Adrenal gland (tissue), 5 donors: ENCODE measurements at regions not wholly inside any gene's neighbourhood (a gene's known extent, or its start where the extent isn't known, plus 50 kb on each side); places are given as distances from the start of the nearest gene placed in this dataset.

Experiments used
- POLR2A ChIP-seq, 2 donors: fragments of 450-650 bp; IDR thresholded peaks; one replicate each; pipeline ENCODE4 v1.6.1; 2017; ENCODE audit warnings: antibody characterized with exemption in 2 of 2, mild to moderate bottlenecking in 2 of 2, moderate library complexity in 1 of 2
- TF ChIP-seq, protein P1 (sequence below), 6 experiments: fragments of 450-650 bp in 4 of 6; fragments of 200-600 bp in 2 of 6; sonication (generic) in 1 of 6; IDR thresholded peaks; 1 replicate in 5 of 6; 2 replicates in 1 of 6; pipeline versions ENCODE4 v1.5.1 to v1.8.0; 2016 to 2021; ENCODE audit warnings: antibody characterized with exemption in 6 of 6, mild to moderate bottlenecking in 2 of 6, moderate library complexity in 1 of 6
- donor health status: DM: no; HTN: no; CAD: no.

DNA sequence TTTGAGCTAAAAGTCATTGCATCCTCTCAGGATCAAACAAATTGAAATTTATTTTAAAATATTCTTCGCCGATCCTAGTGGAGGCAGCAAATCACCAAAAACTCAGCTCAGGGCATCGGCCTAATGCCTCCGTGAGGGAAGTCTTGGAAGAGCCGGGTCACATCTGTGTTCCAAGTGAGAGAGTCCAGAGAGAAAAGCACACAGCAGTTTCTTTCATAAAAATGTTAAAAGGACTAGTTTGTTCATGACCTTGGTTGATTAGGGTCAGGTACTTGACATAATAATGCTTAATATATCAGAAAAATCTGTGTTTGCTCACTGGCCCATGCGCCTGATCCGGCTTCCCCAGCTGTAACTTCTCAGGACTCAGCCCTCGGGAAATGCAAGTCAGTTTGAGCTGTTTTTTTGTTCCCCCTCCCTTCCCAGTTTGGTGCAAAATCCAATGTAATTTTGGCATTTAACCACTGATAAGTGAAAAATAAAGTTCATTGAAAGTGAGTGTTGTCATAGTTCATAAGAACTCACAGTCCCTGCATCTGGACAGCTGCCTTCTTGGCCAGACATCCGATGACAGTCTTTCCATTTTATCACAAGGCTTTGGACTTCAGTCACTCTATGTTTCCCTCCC lies 161.7 kb downstream of the CAND1 start:
- TF ChIP-seq, protein P1, sequence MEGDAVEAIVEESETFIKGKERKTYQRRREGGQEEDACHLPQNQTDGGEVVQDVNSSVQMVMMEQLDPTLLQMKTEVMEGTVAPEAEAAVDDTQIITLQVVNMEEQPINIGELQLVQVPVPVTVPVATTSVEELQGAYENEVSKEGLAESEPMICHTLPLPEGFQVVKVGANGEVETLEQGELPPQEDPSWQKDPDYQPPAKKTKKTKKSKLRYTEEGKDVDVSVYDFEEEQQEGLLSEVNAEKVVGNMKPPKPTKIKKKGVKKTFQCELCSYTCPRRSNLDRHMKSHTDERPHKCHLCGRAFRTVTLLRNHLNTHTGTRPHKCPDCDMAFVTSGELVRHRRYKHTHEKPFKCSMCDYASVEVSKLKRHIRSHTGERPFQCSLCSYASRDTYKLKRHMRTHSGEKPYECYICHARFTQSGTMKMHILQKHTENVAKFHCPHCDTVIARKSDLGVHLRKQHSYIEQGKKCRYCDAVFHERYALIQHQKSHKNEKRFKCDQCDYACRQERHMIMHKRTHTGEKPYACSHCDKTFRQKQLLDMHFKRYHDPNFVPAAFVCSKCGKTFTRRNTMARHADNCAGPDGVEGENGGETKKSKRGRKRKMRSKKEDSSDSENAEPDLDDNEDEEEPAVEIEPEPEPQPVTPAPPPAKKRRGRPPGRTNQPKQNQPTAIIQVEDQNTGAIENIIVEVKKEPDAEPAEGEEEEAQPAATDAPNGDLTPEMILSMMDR (IDR thresholded peaks at IDR 0.05), result peak in 3 of 6 experiments; percentile 9 to 57 (median 25)
- no peak for TF ChIP-seq POLR2A (IDR thresholded peaks at IDR 0.05)
